Stimulated activated CD4-positive, alpha-beta T cell treated with anti-CD3 and anti-CD28 coated beads, Interleukin-12 subunit alpha, Interleukin-12 subunit beta, amount 100 ng/mL, for 48 hours (primary cell): ENCODE measurements at regions not wholly inside any gene's neighbourhood (a gene's known extent, or its start where the extent isn't known, plus 50 kb on each side); places are given as distances from the start of the nearest gene placed in this dataset.

ENCODE experiments used
- DNase-seq, 3 donors: peaks; one replicate each; pipeline ENCODE4 v3.0.0-alpha.2; 2020; ENCODE audit warnings: low read depth in 2 of 3, low spot score in 1 of 3

DNA sequence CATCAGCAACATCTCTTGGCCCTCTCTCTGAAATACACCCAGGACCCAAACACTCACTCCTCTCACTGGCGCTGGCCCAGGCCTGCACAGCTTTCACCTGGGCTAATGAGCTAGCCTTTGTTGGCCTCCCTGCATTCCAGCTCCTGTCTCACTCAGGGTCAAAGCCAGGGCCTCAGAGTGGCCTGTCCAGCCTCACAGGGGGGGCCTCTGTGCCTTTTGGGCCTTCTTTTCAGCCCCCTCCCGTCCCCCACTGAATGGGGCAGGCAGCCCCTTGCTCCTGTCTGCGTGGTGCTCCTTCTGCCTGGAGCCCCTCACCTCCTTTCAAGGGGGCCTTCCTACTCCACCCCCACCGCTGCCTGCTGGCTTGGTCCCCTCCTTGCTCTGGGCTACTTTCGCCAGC is 59.0 kb upstream of the PRR23E start:
- DNase-seq = no peak

DNA sequence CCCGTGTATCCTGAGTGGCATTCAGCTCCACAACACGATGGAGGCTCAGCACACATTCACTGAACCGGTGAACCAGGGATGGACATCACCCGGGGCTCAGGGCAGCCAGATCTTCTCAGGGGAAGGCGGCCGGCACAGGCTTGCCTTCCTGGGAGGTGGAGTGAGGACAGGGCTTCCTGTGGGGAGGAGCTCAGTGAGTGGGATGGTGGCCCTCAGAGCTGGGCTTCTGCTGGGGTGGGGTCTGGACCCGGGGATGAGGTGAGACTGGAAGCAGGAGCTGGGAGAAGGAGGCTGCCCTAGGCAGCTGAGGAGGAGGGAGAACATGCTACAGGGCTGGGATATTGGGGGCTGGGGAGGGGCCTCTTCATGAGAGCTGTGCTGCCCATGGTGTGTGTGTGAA is 58.5 kb upstream of the PRR23E start:
- DNase-seq = no peak

GRCh38 chr3:127134887-127135240 is 58.1 kb upstream of the PRR23E start:
- DNase-seq = no peak

GRCh38 chr3:127135241-127136023 is 57.5 kb upstream of the PRR23E start:
- DNase-seq = peak in 1 of 3 donors; percentile 8

GRCh38 chr3:127136024-127136600 is 56.8 kb upstream of the PRR23E start:
- DNase-seq = no peak

DNA sequence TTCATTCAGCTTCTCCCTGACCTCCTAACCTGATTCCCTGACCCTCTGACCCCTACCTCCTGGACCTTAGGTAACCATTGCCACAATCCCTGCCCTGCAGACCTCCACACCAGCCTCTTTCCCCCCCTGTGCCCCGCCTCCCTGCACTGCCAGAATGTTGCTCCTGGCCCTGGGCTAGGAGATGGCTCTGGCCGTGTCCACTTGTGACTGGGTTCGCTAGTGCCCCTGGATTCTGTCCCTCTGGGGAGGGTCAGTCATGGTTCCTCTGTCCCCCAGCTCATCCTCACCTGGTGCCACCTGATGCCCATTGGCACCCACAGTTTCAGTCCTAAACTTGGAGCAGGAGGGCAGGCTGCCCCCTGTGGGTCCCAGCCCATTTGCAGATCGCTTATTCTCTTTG is 56.2 kb upstream of the PRR23E start:
- no peak for DNase-seq

- DNase-seq = no peak
These were observed 55.8 kb upstream of the PRR23E start for GRCh38 chr3:127137113-127137512.

GRCh38 chr3:127137757-127138536 is 55.0 kb upstream of the PRR23E start:
- DNase-seq = no peak

- DNase-seq = no peak
These were observed 53.1 kb upstream of the PRR23E start for GRCh38 chr3:127139601-127140500.

- DNase-seq = no peak
These were observed 52.1 kb upstream of the PRR23E start for GRCh38 chr3:127140501-127141460.

DNA sequence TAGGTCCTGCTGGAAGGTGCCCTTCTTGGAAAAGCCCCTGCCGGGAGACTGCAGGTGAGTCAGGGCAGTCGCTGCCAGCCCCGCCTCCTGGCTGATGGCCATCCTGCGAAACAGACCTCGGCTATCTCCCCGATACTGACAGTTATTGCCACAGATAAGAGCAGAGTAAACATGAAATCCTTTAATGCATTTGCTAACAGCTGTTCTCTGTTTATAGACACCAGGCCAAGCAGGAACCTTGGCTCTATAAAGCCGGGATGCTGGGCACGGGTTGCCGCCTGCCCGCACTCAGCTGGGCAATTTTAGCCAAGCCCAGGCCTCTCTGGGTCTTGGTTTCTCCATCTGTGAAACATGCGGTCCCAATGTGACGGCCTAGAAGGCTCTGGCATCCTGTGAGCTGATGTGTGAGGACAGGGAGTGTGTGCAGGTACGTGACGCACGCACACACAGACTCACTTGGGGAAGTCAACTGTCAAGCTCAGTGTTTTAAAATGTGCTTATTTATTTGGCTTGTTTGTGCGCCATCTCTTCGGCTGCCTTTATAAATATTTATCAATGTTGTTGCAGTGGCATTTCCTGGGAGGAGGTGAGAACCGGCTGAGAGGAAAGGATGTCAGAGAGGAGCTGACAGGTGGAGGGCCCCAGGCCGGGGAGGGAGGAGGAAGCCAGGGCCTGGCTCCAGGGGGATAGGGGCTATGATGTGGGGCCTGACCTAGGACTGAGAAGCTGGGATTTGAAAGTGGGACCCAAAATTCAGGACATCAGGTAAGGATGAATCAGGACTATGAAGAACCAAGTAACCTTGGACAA is 50.8 kb upstream of the PRR23E start:
- no peak for DNase-seq
